Loucy (cell line): ENCODE measurements at regions not wholly inside any gene's neighbourhood (a gene's known extent, or its start where the extent isn't known, plus 50 kb on each side); places are given as distances from the start of the nearest gene placed in this dataset.

ENCODE experiments used
- H2AFZ ChIP-seq: fragments of 200-600 bp; sonication (generic); 2 replicates; pipeline ENCODE4 v1.6.0; 2016; ENCODE audit warnings: antibody characterized with exemption, mild to moderate bottlenecking, low read length, moderate library complexity
- H3F3A ChIP-seq: fragments of 200-600 bp; 2 replicates; pipeline ENCODE4 v1.6.0; 2016; ENCODE audit warnings: antibody characterized with exemption, low read depth, mild to moderate bottlenecking
- H3K27me3 ChIP-seq: fragments of 200-600 bp; sonication (generic); 2 replicates; pipeline ENCODE4 v1.6.1; 2014; ENCODE audit warnings: low read length, mild to moderate bottlenecking; ENCODE audit not compliant: insufficient read depth, poor library complexity, severe bottlenecking
- H3K36me3 ChIP-seq: fragments of 200-600 bp; sonication (generic); 2 replicates; pipeline ENCODE4 v1.6.1; 2016; ENCODE audit warnings: low read length; ENCODE audit not compliant: insufficient read depth
- H3K4me1 ChIP-seq: fragments of 200-600 bp; sonication (generic); 2 replicates; pipeline ENCODE4 v1.5.1; 2014; ENCODE audit warnings: low read length, mild to moderate bottlenecking; ENCODE audit not compliant: insufficient read depth, poor library complexity, severe bottlenecking
- H3K4me2 ChIP-seq: fragments of 200-600 bp; sonication (generic); 2 replicates; pipeline ENCODE4 v1.6.0; 2014; ENCODE audit warnings: antibody characterized with exemption, low read length, low read depth, mild to moderate bottlenecking; ENCODE audit not compliant: poor library complexity, severe bottlenecking
- H3K4me3 ChIP-seq: fragments of 200-600 bp; sonication (generic); 2 replicates; pipeline ENCODE4 v1.5.1; 2014; ENCODE audit warnings: low read length, mild to moderate bottlenecking, mixed read lengths; ENCODE audit not compliant: poor library complexity, severe bottlenecking
- H3K79me2 ChIP-seq: fragments of 200-600 bp; sonication (generic); 2 replicates; pipeline ENCODE4 v1.6.1; 2014; ENCODE audit warnings: low read length; ENCODE audit not compliant: insufficient read depth
- H3K9ac ChIP-seq: fragments of 200-600 bp; sonication (generic); 2 replicates; pipeline ENCODE4 v1.6.0; 2014; ENCODE audit warnings: mild to moderate bottlenecking, low read depth, low read length, moderate library complexity; ENCODE audit not compliant: poor library complexity, severe bottlenecking
- H3K9me2 ChIP-seq: fragments of 200-600 bp; sonication (generic); replicated peaks from 2 replicates; pipeline ENCODE4 v1.6.1; 2016; ENCODE audit warnings: low read depth, low read length, mixed read lengths
- H3K9me3 ChIP-seq: fragments of 200-600 bp; sonication (generic); 2 replicates; pipeline ENCODE4 v1.6.1; 2014; ENCODE audit warnings: mild to moderate bottlenecking, antibody characterized with exemption, low read length, low read depth; ENCODE audit not compliant: insufficient read depth
- H4K20me1 ChIP-seq: fragments of 200-600 bp; sonication (generic); 2 replicates; pipeline ENCODE4 v1.6.0; 2014; ENCODE audit warnings: antibody characterized with exemption, low read length, mild to moderate bottlenecking; ENCODE audit not compliant: insufficient read depth, poor library complexity, severe bottlenecking
- EZH2phosphoT487 ChIP-seq: fragments of 200-600 bp; IDR thresholded peaks from 2 replicates; pipeline ENCODE4 v1.6.1; 2018; ENCODE audit warnings: antibody characterized with exemption, mild to moderate bottlenecking, moderate library complexity, borderline replicate concordance
- TF ChIP-seq, protein P1 (sequence below): fragments of 200-600 bp; sonication (generic); conservative IDR thresholded peaks from 2 replicates; pipeline ENCODE4 v1.5.1; 2014; ENCODE audit warnings: mild to moderate bottlenecking, antibody characterized with exemption, low read length

GRCh38 chr4:27094224-27094623, 233.6 kb downstream of the STIM2 start:
- Histone ChIP-seq H4K20me1 (no peaks in the 10 kb centered on the region), H3F3A (no peaks in the 10 kb centered on the region), H3K9ac (no peak overlapping the region), H3K79me2 (no peaks in the 10 kb centered on the region), H3K4me3 (no peak overlapping the region), H3K9me3 (no peaks in the 10 kb centered on the region), H3K4me2 (no peak overlapping the region), H3K27me3 (no peaks in the 10 kb centered on the region), H2AFZ (no peak overlapping the region), H3K4me1 (no peaks in the 10 kb centered on the region), H3K36me3 (no peaks in the 10 kb centered on the region), H3K9me2 (no peaks in the 10 kb centered on the region)
- TF ChIP-seq, protein P1, sequence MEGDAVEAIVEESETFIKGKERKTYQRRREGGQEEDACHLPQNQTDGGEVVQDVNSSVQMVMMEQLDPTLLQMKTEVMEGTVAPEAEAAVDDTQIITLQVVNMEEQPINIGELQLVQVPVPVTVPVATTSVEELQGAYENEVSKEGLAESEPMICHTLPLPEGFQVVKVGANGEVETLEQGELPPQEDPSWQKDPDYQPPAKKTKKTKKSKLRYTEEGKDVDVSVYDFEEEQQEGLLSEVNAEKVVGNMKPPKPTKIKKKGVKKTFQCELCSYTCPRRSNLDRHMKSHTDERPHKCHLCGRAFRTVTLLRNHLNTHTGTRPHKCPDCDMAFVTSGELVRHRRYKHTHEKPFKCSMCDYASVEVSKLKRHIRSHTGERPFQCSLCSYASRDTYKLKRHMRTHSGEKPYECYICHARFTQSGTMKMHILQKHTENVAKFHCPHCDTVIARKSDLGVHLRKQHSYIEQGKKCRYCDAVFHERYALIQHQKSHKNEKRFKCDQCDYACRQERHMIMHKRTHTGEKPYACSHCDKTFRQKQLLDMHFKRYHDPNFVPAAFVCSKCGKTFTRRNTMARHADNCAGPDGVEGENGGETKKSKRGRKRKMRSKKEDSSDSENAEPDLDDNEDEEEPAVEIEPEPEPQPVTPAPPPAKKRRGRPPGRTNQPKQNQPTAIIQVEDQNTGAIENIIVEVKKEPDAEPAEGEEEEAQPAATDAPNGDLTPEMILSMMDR, result no peak
- no peak for TF ChIP-seq EZH2phosphoT487

DNA sequence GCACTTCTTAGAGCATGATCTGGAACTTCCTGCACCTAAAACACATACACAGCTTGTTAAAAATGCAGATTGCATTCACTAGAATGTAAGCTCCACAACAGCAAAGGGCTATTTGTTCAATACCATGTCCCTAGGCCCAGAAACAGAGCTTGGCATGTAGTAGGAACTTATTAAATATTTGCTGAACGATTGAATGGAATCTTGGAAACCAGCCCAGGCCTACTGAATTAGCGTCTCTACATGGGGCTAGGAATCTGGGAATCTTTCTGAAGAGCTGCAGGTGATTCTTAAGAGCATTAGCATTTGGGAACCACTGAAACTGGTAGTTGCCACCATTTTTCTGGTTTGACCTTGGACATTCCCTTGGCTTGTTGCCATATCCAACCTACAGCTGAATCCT, 234.1 kb downstream of the STIM2 start:
- H3K4me3 ChIP-seq, result no peak overlapping the region
- no peaks in the 10 kb centered on the region for H3K36me3 ChIP-seq
- no peaks in the 10 kb centered on the region for H3K9me2 ChIP-seq
- H3F3A ChIP-seq, result no peaks in the 10 kb centered on the region
- no peak overlapping the region for H3K9ac ChIP-seq
- no peak overlapping the region for H2AFZ ChIP-seq
- H3K27me3 ChIP-seq, result no peaks in the 10 kb centered on the region
- H3K9me3 ChIP-seq, result no peaks in the 10 kb centered on the region
- TF ChIP-seq, protein P1, result no peak
- no peak for TF ChIP-seq EZH2phosphoT487
- no peaks in the 10 kb centered on the region for H4K20me1 ChIP-seq
- no peaks in the 10 kb centered on the region for H3K4me1 ChIP-seq
- H3K79me2 ChIP-seq, result no peaks in the 10 kb centered on the region
- H3K4me2 ChIP-seq, result no peak overlapping the region

- no peaks in the 10 kb centered on the region for H3K27me3 ChIP-seq
- H3K4me2 ChIP-seq, result no peak overlapping the region
- H3K4me3 ChIP-seq, result no peak overlapping the region
- H2AFZ ChIP-seq, result no peak overlapping the region
- TF ChIP-seq EZH2phosphoT487, result no peak
- TF ChIP-seq, protein P1, result no peak
- no peaks in the 10 kb centered on the region for H4K20me1 ChIP-seq
- no peak overlapping the region for H3K9ac ChIP-seq
- H3K36me3 ChIP-seq, result no peaks in the 10 kb centered on the region
- H3F3A ChIP-seq, result no peaks in the 10 kb centered on the region
- no peaks in the 10 kb centered on the region for H3K9me2 ChIP-seq
- no peaks in the 10 kb centered on the region for H3K79me2 ChIP-seq
- H3K4me1 ChIP-seq, result no peaks in the 10 kb centered on the region
- H3K9me3 ChIP-seq, result no peaks in the 10 kb centered on the region
These were observed 235.6 kb downstream of the STIM2 start for GRCh38 chr4:27096142-27096824.
